ENCODE measurements at regions not wholly inside any gene's neighbourhood (a gene's known extent, or its start where the extent isn't known, plus 50 kb on each side); places are given as distances from the start of the nearest gene placed in this dataset.
"Not testable (repeated sequence)": the region's sequence is repeated elsewhere in the genome, so short reads cannot be mapped to it uniquely, and the experiment has no call there.

DNA sequence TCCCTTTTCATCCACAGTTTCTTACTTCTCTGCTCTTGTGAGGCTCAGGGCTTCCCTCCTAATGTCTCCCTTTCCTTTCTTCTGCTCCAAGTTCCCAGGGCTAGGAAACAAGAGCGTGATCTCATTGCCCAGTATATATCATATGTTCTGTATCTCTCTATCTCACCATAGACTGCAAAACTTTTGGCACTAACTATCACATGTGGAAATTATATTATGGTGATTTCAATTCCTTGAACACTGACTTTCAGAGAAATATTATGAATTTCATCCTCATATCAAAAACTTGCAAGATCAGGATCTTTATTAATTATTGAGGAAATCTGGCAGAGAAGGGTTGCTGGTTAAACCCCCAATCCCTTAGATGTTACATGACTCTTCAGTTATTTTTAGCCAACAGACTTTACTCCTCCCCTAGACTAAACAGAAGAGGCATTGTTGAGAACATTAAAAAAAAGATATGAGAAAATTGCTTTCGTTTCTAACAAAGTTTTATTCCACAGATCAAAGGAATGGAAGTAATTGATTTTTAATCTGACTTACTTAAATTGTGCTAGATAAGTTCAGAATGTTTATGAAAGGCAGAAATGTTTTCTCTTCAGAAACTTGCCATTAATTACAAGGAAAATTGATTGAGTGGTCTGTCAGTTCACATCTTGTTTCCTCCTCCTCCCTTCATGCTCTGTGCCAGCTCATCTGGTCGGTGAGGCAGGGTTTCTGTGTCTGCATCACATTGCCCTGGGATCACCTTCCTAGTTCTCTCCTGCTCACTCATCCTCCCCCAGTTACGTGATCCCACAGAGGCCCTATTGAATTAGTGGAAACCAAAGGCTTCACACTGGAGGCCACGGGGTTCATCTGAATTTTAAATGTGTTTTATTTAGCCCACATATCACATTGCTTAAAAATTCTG lies 378.5 kb downstream of the LMO7 start:
- no peak for DNase-seq (ENCODE audit: low spot score)

DNA sequence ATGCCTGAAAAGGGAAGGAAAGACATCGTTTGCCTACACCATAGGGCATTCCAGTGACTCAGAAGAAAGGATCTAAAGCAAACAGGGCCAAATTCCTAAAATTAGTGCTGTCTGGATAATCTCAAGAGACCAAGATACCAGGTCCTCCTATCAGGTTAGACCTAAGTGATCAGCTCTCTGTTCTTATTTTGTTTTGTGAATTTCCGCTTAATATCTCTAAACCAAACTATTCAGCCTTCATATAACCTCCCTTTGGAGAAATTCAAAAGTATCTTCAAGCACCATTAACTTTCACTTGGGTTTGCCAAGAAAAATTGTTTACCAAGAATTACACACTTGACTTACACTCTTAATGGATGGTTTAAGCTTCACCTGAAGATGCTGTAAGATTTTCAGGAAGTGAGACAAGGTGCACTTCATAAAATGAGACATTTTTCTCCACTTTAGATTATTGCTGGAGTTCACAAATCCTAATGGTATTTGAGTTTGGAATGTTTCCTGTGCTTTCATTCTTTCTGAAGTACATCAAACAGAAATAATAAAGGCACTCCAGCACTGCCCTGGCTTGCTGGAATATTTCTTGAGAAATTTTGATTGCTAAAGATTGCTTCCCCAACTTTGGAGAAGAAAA lies 376.1 kb downstream of the LMO7 start:
- no peak for DNase-seq (ENCODE audit: low spot score)

DNA sequence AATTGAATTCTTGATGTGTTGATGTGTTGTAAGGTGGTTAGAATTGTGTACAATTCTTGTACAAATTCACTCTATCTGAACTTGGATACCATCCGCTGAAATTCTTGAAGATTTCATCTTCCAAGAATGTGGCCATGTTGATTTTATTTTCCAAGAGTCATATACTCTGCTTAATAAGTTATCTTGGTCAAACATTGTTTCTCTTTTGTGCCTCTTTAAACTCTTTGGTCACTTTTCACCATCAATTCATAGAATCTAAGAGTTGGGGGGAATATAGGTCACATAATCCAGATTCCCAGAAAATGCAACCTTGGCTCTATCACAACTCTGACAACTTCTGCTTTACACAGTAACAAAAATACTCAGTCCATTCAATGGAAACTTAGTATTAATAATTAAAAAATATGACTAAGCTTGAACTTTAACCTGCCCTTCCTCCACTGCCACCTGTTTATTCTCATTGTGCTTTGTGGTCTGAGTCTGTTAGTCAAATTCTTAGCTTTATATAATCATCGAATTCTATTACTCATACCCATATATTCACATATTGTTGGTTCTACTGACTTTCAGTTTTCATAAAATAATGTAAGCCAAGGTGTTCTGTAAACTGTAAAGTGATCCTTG lies 373.2 kb downstream of the LMO7 start:
- DNase-seq (ENCODE audit: low spot score), result no peak

- no peak for DNase-seq (ENCODE audit: low spot score)
Measured at GRCh38 chr13:76004416-76004815, 368.3 kb downstream of the LMO7 start.

- DNase-seq (ENCODE audit: low spot score), result no peak
Measured at GRCh38 chr13:76000131-76000530, 364.0 kb downstream of the LMO7 start.

DNA sequence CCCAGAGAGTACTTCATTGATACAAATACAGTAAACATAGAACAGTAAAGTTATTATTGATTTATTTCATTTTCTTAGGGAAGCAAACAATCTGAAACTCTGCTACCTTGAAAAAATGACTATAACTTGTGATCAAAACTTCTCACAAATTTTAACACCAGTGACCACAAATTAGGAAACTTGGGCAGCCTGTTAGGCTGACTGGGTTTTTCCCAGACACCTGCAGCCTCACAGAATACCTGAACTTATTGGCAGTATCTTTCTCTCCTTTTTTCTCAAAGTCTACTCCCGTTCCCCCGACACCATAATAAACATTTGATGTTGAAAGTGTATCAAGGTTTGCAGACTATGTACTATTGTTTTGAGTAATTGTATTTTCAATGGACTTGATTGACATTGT lies 360.5 kb downstream of the LMO7 start:
- no peak for DNase-seq (ENCODE audit: low spot score)

- DNase-seq (ENCODE audit: low spot score), result no peak
Measured at GRCh38 chr13:75995966-75996365, 359.8 kb downstream of the LMO7 start.

DNA sequence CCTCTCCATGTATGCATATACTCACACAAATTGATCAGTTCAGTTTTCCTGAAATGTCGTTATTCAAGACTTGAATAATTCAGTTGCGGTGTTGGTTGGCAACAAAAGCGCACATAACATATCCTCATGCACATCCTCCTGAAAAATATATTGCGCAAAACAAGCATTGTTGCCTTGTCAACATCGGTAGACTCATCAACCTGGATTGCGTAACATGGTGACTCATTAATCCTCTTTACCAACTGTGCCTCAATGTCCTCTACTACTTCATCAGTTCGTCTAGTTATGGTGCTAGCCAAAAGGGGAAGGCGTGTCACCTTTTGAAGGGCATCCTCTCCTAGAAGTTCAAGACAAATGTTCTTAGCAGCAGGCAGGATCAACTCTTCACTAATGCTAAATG lies 357.7 kb downstream of the LMO7 start:
- DNase-seq (ENCODE audit: low spot score), result no peak

DNA sequence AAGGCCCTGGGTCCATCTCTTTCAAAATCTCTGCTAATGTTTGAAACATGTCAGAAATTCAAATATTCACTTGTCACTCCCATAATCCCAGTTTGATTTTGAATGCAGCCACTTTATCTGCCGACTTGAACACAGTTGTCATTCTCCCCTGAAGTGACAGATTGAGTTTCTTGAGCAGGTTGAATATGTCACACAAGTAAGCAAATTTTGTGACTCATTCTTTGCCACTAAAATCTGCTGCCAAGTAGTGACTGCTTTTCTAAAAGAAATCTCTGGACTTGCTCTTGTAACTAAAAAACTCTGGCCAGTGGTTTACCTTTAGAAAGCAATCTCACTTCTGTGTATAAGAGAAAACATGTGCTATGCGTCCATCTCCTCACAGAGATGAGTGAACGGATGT lies 357.1 kb downstream of the LMO7 start:
- DNase-seq (ENCODE audit: low spot score), result no peak

DNA sequence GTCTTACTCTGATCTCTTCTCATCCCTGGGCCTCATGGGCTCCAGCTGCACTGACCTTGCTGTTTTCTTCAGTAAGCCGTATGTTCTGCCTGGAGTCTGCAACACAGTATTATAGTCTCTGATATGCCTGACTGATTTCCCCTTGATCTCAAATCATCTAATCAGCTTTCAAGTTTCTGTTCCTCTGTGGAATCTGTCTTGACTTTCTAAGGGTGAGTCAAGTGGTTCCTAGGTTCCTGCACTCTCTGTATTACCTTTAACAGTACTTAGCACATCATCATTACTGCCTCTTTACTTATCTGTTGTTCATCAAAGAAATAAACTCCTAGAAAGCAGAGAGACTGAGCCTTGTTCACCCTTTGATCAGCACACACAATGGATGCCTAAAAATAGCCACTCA lies 350.7 kb downstream of the LMO7 start:
- DNase-seq (ENCODE audit: low spot score), result no peak

DNA sequence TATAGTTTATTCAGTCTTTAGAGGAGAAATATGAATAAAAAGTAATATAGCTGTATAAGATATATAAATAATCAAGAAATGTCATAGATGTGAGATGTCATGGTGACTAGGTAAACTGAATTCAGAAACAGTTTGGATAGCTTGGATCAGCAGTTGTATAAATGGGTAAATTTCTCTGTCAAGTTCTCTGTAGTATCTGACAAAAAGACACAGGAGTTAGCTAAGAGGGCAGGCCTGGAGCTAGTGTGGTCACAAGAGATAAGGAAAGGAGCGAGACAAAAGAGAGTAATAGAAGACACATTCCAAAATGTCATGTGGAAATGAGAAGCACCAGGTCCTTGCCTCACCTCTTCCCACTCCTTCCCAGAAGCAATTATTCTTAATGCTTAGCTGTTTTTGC lies 349.0 kb downstream of the LMO7 start:
- no peak for DNase-seq (ENCODE audit: low spot score)

GRCh38 chr13:75978818-75979217 lies 342.7 kb downstream of the LMO7 start:
- no peak for DNase-seq (ENCODE audit: low spot score)

GRCh38 chr13:75968103-75968838 lies 332.1 kb downstream of the LMO7 start:
- no peak for DNase-seq (ENCODE audit: low spot score)

- no peak for DNase-seq (ENCODE audit: low spot score)
Measured at GRCh38 chr13:75963302-75963701, 327.2 kb downstream of the LMO7 start.

- DNase-seq (ENCODE audit: low spot score), result no peak
Measured at GRCh38 chr13:75961911-75962310, 325.8 kb downstream of the LMO7 start.

DNA sequence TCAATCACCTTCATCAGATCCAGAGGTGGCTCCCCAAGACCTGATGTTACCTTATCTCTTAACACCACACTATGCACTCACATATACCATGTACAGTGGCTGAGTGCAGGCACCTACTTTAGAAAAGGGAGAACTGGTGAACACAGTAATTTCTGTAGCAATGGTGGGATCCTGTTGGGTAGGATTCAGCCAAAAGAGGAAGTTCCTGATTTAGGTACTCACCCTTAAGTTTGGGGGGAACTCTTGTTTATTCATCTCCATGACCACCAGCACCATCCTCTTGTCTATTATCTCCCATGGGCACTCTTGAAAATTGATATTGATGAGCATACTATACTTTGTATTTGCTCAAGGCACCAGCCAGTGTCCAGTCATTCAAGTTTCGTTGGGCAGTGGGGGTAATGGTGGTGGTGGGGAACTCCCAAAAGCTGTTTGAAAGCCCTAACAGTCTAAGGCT lies 324.4 kb downstream of the LMO7 start:
- no peak for DNase-seq (ENCODE audit: low spot score)

GRCh38 chr13:75959861-75960481 lies 323.8 kb downstream of the LMO7 start:
- DNase-seq (ENCODE audit: low spot score), result peak; percentile 17

DNA sequence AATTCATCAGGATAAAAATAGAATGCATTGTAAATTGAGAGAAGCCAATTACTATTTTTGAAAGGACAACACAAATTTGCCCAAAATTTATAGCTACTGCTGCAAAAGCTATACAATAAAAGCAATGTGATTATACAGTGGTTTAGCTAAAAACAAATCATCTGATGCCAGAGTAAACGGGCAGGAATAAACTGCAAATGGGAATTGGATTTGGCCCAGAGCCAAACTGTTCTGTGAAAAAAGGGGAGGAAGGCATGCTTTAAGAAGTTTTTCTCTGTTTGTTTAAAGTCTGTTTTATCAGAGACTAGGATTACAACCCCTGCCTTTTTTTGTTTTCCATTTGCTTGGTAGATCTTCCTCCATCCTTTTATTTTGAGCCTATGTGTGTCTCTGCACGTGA lies 317.5 kb downstream of the LMO7 start:
- DNase-seq (ENCODE audit: low spot score), result not testable (repeated sequence)

DNA sequence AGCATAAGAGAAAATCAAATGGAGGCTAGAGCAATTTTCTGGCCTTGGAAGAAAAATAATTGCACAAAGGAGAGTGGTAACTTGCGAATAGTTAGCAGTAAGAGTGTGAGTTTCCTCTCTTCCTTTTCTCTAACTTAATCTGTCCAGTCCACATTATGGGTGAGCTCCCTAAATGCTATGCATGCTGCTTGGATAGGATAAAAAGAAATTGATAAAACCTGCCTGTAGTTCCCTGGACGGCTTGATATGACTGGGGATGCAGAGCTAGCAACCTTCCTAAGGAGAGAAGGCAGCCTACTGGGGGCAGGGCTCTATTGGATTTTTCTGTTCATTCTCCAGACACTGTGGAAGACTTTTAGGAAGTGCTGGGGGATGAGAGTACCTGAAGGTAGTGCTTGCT lies 311.3 kb downstream of the LMO7 start:
- DNase-seq (ENCODE audit: low spot score), result no peak

DNA sequence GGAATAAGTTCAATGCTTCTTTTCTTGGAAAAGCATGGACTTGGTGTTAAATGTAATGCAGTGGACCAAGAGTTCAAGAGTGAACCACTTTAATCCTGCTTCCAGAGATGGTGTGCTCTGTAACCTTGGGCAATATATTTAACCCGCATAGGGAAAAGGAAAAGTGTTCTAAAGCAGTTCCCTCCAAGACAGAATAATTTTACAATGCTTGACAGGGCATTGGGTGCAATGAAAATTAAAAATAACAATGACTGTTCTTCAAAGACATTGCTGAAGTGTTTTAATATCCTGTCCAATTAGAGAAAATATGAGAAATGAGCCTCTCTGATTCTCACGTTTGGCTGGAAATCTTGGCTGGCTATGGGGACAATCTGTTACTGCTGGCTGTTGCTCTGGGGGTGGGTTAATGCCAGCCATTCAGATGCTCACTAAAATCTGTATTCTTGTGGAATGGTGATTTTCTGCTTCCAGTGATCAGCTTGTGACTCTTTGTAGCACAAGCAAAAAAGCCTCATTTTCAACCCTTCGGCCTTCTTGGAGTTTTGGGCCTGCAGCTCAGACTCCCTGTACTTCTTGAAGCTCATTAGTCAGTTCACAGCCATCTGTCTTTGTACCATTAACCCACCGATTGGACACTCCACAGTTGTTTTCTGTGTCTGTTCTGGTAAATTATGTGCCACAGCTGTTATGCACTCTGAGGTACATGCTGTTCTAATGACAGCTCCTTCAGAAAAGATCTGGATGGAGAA lies 310.6 kb downstream of the LMO7 start:
- no peak for DNase-seq (ENCODE audit: low spot score)
